COLO829 (cell line): ENCODE measurements at regions not wholly inside any gene's neighbourhood (a gene's known extent, or its start where the extent isn't known, plus 50 kb on each side); places are given as distances from the start of the nearest gene placed in this dataset.

Source experiments
- DNase-seq: peaks from one replicate; pipeline ENCODE4 v3.0.0; 2012; ENCODE audit warnings: low spot score

- DNase-seq = no peak
Measured at GRCh38 chr5:115402822-115403577, 106.5 kb upstream of the CCDC112 start.

DNA sequence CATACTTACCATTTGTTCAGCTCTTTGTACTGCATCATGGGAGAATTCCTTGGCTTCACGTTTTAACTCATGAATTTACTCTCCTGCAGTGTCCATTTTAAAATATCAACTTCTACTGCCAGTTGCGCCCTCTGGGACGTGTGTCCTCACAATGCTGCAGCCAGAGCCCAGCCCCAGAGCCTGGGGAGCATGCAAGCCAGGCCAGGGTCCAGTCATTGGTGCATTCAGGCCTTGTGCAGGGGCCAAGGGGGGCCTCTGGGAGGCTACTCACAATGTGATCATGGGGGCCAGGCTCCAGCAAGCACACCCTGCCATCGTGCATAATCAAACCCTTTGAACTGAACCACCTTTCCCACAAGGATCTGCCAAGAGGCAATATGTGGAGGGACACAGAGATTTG lies 105.6 kb upstream of the CCDC112 start:
- no peak for DNase-seq

- DNase-seq = no peak
Measured at GRCh38 chr5:115398719-115399118, 102.3 kb upstream of the CCDC112 start.

DNA sequence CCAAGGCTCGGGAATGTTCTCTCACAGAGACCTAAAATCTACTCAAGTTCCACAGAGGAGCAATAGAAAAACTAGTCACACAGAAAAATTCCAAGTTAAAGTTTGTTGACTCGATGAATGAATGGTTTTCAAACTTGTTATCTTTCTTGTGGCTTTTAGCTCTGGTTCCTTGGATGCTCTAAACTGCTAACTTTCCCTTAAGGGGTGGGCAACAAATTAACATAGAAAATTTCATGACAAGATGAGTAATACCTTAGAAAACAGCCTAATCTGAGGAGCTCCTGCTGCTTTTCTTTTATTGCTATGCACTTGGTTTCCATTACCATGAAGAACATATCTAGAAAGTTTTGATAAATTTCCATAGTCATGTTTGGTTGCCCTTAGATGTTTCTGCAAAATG lies 100.2 kb upstream of the CCDC112 start:
- DNase-seq = no peak

GRCh38 chr5:115396081-115396480 lies 99.6 kb upstream of the CCDC112 start:
- DNase-seq = no peak

GRCh38 chr5:115394531-115394930 lies 98.1 kb upstream of the CCDC112 start:
- DNase-seq = no peak

DNA sequence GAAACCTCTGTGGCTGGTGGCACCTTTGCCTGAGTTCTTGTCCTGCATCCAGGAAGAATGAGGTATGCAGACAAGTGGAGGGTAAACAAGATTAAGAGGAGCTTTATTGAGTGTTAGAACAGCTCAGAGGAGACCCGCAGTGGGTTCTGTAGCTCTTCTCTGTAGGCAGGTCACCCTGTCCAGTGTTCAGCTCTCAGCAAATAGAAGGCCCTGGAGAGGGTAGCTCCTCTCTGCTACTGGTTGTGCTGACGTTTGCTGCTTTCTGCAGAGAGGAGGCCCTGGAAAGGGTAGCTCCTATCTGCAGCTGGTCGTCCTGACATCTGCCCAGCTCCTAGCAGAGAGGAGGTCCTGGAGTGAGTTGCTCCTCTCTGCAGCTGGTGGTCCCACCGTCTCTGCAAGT lies 96.8 kb upstream of the CCDC112 start:
- DNase-seq = no peak

DNA sequence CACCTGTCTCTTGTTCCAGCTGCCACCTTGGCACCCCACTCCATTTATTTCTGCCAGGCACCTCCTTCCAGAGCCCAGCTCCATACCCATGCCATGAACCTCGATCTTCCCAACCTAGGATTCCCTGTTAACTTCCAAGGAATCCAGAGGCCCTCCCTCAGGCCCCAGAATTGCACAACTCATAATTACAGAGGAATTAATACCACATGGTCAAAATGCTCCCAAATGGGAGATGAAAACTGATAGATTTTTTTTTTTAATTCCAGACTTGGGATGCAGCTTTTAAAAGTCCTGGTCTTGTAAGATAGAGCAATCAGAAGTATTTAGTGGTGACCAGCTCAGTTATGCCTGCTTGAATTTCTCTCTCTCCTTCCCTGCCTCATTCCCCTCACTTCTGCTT lies 96.2 kb upstream of the CCDC112 start:
- DNase-seq = no peak

GRCh38 chr5:115391780-115392179 lies 95.3 kb upstream of the CCDC112 start:
- no peak for DNase-seq

- DNase-seq = no peak
Measured at GRCh38 chr5:115389799-115390382, 93.4 kb upstream of the CCDC112 start.

GRCh38 chr5:115389034-115389798 lies 92.8 kb upstream of the CCDC112 start:
- no peak for DNase-seq

DNA sequence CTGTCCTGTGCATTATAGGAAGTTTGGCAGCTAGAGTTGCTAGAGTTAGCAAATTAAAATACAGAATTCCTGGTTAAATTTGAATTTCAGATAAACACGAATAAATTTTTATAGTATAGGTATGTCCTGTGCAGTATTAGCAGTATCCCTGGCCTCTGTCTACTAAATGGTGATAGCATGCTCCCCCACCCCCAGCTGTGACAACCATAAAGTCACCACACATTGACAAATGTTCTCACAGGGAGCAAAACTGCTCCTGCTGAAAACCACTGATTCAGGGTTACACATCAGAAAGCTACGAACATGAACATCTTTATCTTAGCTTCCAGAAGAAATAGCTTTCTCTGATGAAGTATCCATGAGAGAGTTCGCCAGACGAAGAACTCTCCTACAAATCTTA lies 91.8 kb upstream of the CCDC112 start:
- no peak for DNase-seq

- no peak for DNase-seq
Measured at GRCh38 chr5:115387816-115388215, 91.4 kb upstream of the CCDC112 start.

DNA sequence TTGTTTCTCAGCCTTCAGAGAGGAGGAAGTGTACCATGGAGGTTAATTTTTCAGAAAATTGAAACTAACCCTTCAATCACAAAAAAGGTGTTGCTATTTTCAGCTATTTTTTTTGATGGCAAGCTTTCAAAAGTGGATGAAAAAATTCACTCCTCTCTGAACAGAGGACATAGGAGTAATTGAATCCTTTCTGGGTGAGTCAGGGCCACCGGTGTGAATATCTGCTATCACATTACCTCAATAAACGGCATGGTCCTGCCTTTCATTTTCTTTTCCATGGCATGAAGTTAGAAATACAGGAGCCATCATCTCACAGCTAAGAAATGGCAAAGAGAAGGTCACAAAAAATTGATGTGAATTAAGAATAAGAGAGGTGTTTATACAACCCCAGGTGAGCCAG lies 90.2 kb upstream of the CCDC112 start:
- no peak for DNase-seq

DNA sequence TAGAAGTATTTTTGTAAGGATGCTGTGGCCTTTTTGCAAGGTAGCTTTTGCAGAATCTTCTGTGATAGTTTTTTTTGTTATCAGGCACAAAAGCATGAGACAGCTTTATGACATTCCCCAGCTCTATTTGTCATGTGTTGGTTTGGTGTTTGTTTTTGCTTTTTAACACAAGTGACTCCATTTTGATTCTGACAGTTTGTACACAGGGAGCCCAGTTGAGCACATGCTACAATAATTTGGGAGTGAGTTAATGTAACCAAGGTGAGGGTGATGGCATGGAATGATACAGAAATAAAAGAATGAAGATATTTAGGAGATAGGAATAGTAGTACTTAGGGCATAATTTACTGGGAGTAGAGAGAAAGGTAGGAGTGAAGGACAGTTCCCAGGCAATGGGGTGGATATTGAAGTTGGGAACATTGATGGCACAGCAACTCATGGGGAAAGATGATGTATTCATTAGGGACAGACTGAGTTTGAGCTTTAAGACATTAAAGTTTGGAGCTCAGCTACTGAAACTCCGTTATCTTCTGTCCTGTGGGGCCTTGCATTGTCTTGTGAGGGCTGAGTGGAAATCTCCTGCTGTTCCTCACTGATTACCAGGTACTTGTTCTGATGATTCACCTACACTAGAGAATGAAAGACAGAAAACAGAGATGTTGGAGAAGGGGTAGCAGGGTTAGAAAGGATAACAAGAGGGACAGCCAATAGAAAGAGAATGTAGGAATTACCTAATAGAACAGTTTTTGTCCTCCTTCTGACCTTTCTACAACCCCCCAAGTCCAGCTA lies 88.3 kb upstream of the CCDC112 start:
- DNase-seq = no peak

- no peak for DNase-seq
Measured at GRCh38 chr5:115382989-115383388, 86.5 kb upstream of the CCDC112 start.

DNA sequence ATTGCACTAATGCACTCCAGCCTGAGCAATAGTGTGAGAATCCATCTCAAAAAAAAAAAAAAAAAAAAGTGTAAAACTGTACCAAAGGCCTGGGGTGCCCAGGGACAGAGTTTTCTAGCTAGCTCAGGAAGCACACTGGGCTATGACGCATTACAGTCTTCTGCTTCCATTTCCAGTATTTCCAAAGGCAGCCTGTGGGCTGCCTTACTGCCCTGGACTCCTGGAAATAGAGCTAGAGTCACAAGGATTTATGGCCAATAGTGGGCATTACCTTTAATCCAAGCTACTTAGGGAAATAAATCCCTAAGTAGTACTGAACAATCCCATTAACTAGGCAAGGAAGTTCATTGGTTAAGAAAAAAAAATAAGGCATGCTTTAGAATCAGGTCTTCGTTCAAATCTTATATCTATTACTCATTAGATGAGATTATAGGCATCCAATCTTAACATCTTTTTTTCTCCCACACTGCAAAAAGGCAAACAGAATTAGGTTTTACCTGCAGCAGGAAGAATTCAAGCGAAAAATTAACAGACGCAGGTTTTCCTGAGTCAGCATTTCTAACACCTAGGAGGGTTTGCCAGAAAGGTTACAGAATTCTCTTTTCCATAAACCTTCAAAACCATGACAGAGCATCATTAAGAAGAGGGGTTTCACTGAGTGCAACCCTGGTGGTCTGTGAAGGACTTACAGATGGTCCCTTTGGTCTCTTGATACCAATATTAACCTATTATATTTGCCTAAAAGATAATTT lies 85.6 kb upstream of the CCDC112 start:
- no peak for DNase-seq

DNA sequence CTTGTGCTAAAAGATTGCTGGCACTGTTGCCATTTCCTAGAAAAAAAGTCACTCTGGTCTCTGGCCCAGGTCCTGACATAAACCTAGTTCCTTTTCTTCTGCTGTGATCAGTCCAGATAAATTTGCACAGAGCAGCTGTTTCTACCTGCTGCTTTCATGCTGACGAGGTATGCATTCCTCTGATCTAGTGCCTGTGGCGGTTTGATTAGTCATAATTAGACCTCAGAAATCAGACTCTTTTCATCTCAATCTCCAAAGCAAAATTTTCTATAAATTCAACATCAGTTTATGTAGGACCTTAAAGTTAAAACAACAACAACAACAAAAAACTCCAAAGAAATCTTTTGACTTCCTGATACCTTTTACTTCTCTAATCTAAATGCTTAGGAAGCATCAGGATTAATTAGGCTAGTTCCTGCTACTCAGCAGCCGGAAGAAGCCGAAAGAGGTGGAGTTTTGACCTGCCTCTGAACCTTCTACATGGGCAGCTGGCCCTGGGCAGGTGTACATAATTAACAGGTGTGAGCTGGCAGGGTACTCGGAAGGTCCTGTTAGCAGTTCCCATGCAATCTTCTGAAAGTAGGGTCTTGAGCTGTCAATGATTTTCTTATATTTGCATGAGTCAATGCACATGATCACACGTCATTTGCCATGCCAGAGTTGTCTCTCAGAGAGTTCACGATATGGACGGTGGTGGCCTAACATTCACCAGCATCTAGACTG lies 83.3 kb upstream of the CCDC112 start:
- DNase-seq = no peak

GRCh38 chr5:115378754-115379153 lies 82.3 kb upstream of the CCDC112 start:
- no peak for DNase-seq

DNA sequence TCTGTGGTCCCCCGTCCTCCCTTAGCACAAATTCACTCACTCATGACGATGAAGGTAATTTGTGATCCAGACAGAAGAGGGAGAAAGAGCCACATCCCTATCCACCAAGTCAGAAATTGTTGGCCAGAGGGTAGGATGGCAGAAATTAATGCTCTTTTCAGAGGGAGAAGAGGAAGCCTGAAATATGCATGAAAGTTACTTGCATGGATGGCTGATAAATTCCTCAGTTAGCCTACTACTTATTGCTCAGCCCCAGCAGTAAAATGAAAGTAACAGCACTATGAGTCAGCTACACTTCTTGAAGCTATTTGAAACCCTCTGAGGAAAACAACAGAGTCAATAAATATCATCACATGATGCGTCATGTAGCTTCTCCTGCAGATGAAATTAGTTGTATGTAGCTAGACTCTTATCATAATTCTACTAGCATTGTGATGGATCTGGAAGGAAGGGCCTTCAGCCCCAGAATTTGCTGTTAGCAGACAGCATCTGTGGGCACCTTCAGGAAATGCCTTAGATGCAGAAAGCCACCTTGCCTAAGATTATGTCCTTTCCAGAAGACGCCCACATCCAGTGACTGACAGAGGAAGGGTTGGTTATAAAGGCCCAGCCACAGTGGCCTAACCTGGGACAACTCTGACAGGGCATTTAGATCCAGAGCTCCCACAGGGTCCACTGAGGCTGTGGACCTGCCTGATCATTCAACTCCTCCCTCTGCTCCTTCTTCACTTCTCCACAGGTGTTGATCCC lies 81.2 kb upstream of the CCDC112 start:
- peak; percentile 7 for DNase-seq
